ENCODE measurements at regions not wholly inside any gene's neighbourhood (a gene's known extent, or its start where the extent isn't known, plus 50 kb on each side); places are given as distances from the start of the nearest gene placed in this dataset.

DNA sequence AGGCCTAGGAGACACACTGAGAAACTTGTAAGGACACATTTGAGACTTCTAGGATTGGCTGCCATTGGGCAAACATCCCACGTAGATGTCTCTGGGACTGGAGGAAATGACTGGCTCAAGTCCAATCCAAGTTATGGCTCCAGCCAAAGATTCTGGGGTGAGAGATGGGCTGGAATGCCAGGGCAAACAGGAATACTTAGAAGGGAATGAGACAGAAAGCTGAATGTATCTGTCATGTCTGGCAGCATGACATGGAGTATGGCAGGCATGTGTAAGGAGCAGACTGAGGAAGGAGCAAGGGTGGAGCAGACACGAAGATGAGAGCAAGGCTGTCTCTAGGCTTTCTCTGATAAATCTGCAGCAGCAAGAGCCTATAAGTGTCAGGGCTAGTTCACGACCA lies 209.2 kb downstream of the PHLDA1 start:
- no peak for TF ChIP-seq ZEB2 (tag by site-specific recombination; IDR thresholded peaks at IDR 0.05)
- TF ChIP-seq, protein P1, sequence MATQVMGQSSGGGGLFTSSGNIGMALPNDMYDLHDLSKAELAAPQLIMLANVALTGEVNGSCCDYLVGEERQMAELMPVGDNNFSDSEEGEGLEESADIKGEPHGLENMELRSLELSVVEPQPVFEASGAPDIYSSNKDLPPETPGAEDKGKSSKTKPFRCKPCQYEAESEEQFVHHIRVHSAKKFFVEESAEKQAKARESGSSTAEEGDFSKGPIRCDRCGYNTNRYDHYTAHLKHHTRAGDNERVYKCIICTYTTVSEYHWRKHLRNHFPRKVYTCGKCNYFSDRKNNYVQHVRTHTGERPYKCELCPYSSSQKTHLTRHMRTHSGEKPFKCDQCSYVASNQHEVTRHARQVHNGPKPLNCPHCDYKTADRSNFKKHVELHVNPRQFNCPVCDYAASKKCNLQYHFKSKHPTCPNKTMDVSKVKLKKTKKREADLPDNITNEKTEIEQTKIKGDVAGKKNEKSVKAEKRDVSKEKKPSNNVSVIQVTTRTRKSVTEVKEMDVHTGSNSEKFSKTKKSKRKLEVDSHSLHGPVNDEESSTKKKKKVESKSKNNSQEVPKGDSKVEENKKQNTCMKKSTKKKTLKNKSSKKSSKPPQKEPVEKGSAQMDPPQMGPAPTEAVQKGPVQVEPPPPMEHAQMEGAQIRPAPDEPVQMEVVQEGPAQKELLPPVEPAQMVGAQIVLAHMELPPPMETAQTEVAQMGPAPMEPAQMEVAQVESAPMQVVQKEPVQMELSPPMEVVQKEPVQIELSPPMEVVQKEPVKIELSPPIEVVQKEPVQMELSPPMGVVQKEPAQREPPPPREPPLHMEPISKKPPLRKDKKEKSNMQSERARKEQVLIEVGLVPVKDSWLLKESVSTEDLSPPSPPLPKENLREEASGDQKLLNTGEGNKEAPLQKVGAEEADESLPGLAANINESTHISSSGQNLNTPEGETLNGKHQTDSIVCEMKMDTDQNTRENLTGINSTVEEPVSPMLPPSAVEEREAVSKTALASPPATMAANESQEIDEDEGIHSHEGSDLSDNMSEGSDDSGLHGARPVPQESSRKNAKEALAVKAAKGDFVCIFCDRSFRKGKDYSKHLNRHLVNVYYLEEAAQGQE (tag by site-specific recombination; IDR thresholded peaks at IDR 0.05) = no peak
- TF ChIP-seq SETDB1 (IDR thresholded peaks at IDR 0.05; ENCODE audit: insufficient read length, low read length) = no peak
- TF ChIP-seq, protein P2, sequence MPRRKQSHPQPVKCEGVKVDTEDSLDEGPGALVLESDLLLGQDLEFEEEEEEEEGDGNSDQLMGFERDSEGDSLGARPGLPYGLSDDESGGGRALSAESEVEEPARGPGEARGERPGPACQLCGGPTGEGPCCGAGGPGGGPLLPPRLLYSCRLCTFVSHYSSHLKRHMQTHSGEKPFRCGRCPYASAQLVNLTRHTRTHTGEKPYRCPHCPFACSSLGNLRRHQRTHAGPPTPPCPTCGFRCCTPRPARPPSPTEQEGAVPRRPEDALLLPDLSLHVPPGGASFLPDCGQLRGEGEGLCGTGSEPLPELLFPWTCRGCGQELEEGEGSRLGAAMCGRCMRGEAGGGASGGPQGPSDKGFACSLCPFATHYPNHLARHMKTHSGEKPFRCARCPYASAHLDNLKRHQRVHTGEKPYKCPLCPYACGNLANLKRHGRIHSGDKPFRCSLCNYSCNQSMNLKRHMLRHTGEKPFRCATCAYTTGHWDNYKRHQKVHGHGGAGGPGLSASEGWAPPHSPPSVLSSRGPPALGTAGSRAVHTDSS (tag by site-specific recombination; IDR thresholded peaks at IDR 0.05) = no peak
- TF ChIP-seq ZNF776 (tag by site-specific recombination; IDR thresholded peaks at IDR 0.05; ENCODE audit: borderline replicate concordance) = no peak
- TF ChIP-seq, protein P3, sequence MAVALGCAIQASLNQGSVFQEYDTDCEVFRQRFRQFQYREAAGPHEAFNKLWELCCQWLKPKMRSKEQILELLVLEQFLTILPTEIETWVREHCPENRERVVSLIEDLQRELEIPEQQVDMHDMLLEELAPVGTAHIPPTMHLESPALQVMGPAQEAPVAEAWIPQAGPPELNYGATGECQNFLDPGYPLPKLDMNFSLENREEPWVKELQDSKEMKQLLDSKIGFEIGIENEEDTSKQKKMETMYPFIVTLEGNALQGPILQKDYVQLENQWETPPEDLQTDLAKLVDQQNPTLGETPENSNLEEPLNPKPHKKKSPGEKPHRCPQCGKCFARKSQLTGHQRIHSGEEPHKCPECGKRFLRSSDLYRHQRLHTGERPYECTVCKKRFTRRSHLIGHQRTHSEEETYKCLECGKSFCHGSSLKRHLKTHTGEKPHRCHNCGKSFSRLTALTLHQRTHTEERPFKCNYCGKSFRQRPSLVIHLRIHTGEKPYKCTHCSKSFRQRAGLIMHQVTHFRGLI (tag by site-specific recombination; IDR thresholded peaks at IDR 0.05) = no peak
- TF ChIP-seq GLI2 (tag by site-specific recombination; IDR thresholded peaks at IDR 0.05; ENCODE audit: borderline replicate concordance, low read depth) = no peak
